ENCODE measurements at regions not wholly inside any gene's neighbourhood (a gene's known extent, or its start where the extent isn't known, plus 50 kb on each side); places are given as distances from the start of the nearest gene placed in this dataset.
A peak's percentile ranks its signal among the peaks of the same experiment; 100 is the strongest.

- no peak for DNase-seq
Observed at GRCh38 chr9:119596703-119597102, 227.5 kb upstream of the BRINP1 start.

- no peak for DNase-seq
Observed at GRCh38 chr9:119588874-119589744, 219.9 kb upstream of the BRINP1 start.

- DNase-seq, result no peak
Observed at GRCh38 chr9:119577881-119578280, 208.6 kb upstream of the BRINP1 start.

- DNase-seq, result no peak
Observed at GRCh38 chr9:119559986-119560385, 190.8 kb upstream of the BRINP1 start.

GRCh38 chr9:119559056-119559455, 189.8 kb upstream of the BRINP1 start:
- DNase-seq, result no peak

- DNase-seq, result peak; percentile 0 to 7
Observed at GRCh38 chr9:119556129-119556875, 187.1 kb upstream of the BRINP1 start.

- no peak for DNase-seq
Observed at GRCh38 chr9:119544492-119544891, 175.3 kb upstream of the BRINP1 start.

- no peak for DNase-seq
Observed at GRCh38 chr9:119537138-119537537, 167.9 kb upstream of the BRINP1 start.

GRCh38 chr9:119533504-119533903, 164.3 kb upstream of the BRINP1 start:
- DNase-seq, result no peak

GRCh38 chr9:119526698-119527097, 157.5 kb upstream of the BRINP1 start:
- DNase-seq, result no peak

GRCh38 chr9:119523508-119523907, 154.3 kb upstream of the BRINP1 start:
- no peak for DNase-seq

GRCh38 chr9:119522381-119522780, 153.1 kb upstream of the BRINP1 start:
- no peak for DNase-seq

- no peak for DNase-seq
Observed at GRCh38 chr9:119509291-119509905, 140.2 kb upstream of the BRINP1 start.

GRCh38 chr9:119501374-119501773, 132.1 kb upstream of the BRINP1 start:
- DNase-seq, result no peak

GRCh38 chr9:119500072-119500771, 131.0 kb upstream of the BRINP1 start:
- no peak for DNase-seq

GRCh38 chr9:119487118-119487827, 118.0 kb upstream of the BRINP1 start:
- DNase-seq, result no peak

GRCh38 chr9:119483153-119483552, 113.9 kb upstream of the BRINP1 start:
- no peak for DNase-seq

- DNase-seq, result no peak
Observed at GRCh38 chr9:119477197-119477596, 108.0 kb upstream of the BRINP1 start.

- no peak for DNase-seq
Observed at GRCh38 chr9:119458068-119458467, 88.8 kb upstream of the BRINP1 start.

- DNase-seq, result no peak
Observed at GRCh38 chr9:119453980-119454379, 84.7 kb upstream of the BRINP1 start.

- DNase-seq, result no peak
Observed at GRCh38 chr9:119453490-119453911, 84.3 kb upstream of the BRINP1 start.

- no peak for DNase-seq
Observed at GRCh38 chr9:119451426-119451825, 82.2 kb upstream of the BRINP1 start.

All from activated CD4-positive, alpha-beta T cell treated with anti-CD3 and anti-CD28 coated beads, Interleukin-2, amount 50 U/mL, for 4 hours (primary cell).